Smooth muscle cell (in vitro differentiated cells): ENCODE measurements at regions not wholly inside any gene's neighbourhood (a gene's known extent, or its start where the extent isn't known, plus 50 kb on each side); places are given as distances from the start of the nearest gene placed in this dataset.

Experiments
- DNase-seq: peaks from one replicate; lab custom pipeline; 2025; ENCODE audit not compliant: unreplicated experiment; lab: John Stamatoyannopoulos, UW
- H2AFZ ChIP-seq: fragments of 200-600 bp; sonication (generic); 2 replicates; pipeline ENCODE4 v1.6.0; 2016; ENCODE audit warnings: antibody characterized with exemption, low read depth, mild to moderate bottlenecking
- H3F3A ChIP-seq: fragments of 200-600 bp; sonication (generic); 2 replicates; pipeline ENCODE4 v1.6.0; 2017; ENCODE audit warnings: antibody characterized with exemption, low read depth
- H3K27ac ChIP-seq: fragments of 200-600 bp; sonication (generic); 2 replicates; pipeline ENCODE4 v1.5.1; 2016; ENCODE audit warnings: low read depth, mild to moderate bottlenecking
- H3K27me3 ChIP-seq: fragments of 200-600 bp; sonication (generic); 2 replicates; pipeline ENCODE4 v1.6.1; 2016; ENCODE audit warnings: low read depth, mild to moderate bottlenecking
- H3K36me3 ChIP-seq: fragments of 200-600 bp; sonication (generic); 2 replicates; pipeline ENCODE4 v1.5.1; 2016; ENCODE audit warnings: low read depth
- H3K4me1 ChIP-seq: fragments of 200-600 bp; sonication (generic); 2 replicates; pipeline ENCODE4 v1.5.1; 2016; ENCODE audit warnings: low read depth
- H3K4me2 ChIP-seq: fragments of 200-600 bp; sonication (generic); 2 replicates; pipeline ENCODE4 v1.6.0; 2016; ENCODE audit warnings: mild to moderate bottlenecking
- H3K4me3 ChIP-seq: fragments of 200-600 bp; sonication (generic); 2 replicates; pipeline ENCODE4 v1.5.1; 2016; ENCODE audit warnings: mild to moderate bottlenecking
- H3K79me2 ChIP-seq: fragments of 200-600 bp; sonication (generic); 2 replicates; pipeline ENCODE4 v1.6.0; 2016; ENCODE audit warnings: low read depth, mild to moderate bottlenecking
- H3K9ac ChIP-seq: fragments of 200-600 bp; sonication (generic); 2 replicates; pipeline ENCODE4 v1.6.0; 2016; ENCODE audit warnings: low read depth
- H3K9me3 ChIP-seq: fragments of 200-600 bp; sonication (generic); replicated peaks from 2 replicates; pipeline ENCODE4 v1.5.1; 2016; ENCODE audit warnings: low read depth
- H4K20me1 ChIP-seq: fragments of 200-600 bp; sonication (generic); 2 replicates; pipeline ENCODE4 v1.6.0; 2016; ENCODE audit warnings: low read depth
- CTCF ChIP-seq: fragments of 200-600 bp; sonication (generic); IDR thresholded peaks from 2 replicates; pipeline ENCODE4 v1.5.1; 2017; ENCODE audit warnings: borderline replicate concordance, mild to moderate bottlenecking, antibody characterized with exemption; ENCODE audit not compliant: insufficient read depth, poor library complexity, severe bottlenecking
- WGBS: methylation state at CpG from one replicate; pipeline ENCODE4 v1.1.7; 2016; ENCODE audit warnings: low lambda C conversion rate; 5-methylcytosine and 5-hydroxymethylcytosine counted together

GRCh38 chr3:43872901-43873300, 182.2 kb downstream of the ABHD5 start:
- H3K4me2 ChIP-seq = peak overlapping the region; percentile 46
- no peaks in the 10 kb centered on the region for H3K9me3 ChIP-seq
- peak overlapping the region; percentile 82 for H2AFZ ChIP-seq
- H3F3A ChIP-seq = no peaks in the 10 kb centered on the region
- H3K27ac ChIP-seq = peak overlapping the region; percentile 12
- 45% methylated on average over 6 of the region's 6 CpGs for WGBS
- no peak overlapping the region for H3K9ac ChIP-seq
- H3K27me3 ChIP-seq = no peaks in the 10 kb centered on the region
- no peak overlapping the region for H3K4me3 ChIP-seq
- no peak for TF ChIP-seq CTCF
- DNase-seq = no peak
- H4K20me1 ChIP-seq = no peaks in the 10 kb centered on the region
- H3K4me1 ChIP-seq = no peaks in the 10 kb centered on the region
- no peaks in the 10 kb centered on the region for H3K36me3 ChIP-seq
- H3K79me2 ChIP-seq = no peaks in the 10 kb centered on the region

GRCh38 chr3:43873723-43874122, 183.0 kb downstream of the ABHD5 start:
- Histone ChIP-seq H2AFZ (no peak overlapping the region), H3K4me2 (no peak overlapping the region)

GRCh38 chr3:43874290-43874689, 183.6 kb downstream of the ABHD5 start:
- H3K27ac ChIP-seq = no peak overlapping the region
- no peak for TF ChIP-seq CTCF

More at GRCh38 chr3:43873723-43874122, 183.0 kb downstream of the ABHD5 start:
- Histone ChIP-seq H3F3A (no peaks in the 10 kb centered on the region), H3K36me3 (no peaks in the 10 kb centered on the region), H3K9me3 (no peaks in the 10 kb centered on the region), H3K27me3 (no peaks in the 10 kb centered on the region), H3K27ac (no peak overlapping the region), H3K4me1 (no peaks in the 10 kb centered on the region), H3K4me3 (no peak overlapping the region), H4K20me1 (no peaks in the 10 kb centered on the region), H3K79me2 (no peaks in the 10 kb centered on the region), H3K9ac (no peak overlapping the region)
- no peak for TF ChIP-seq CTCF
- DNase-seq = no peak
- 91% methylated on average over 7 of the region's 7 CpGs for WGBS

GRCh38 chr3:43874731-43875130, 184.0 kb downstream of the ABHD5 start:
- no peak for TF ChIP-seq CTCF
- H3K27ac ChIP-seq = no peak overlapping the region
- no peak for DNase-seq
- 96% methylated on average over 1 of the region's 1 CpG for WGBS
- no peak overlapping the region for H3K4me2 ChIP-seq
- no peaks in the 10 kb centered on the region for H3K9me3 ChIP-seq
- no peaks in the 10 kb centered on the region for H3K36me3 ChIP-seq
- H2AFZ ChIP-seq = no peak overlapping the region
- H3K9ac ChIP-seq = no peak overlapping the region
- H3K4me1 ChIP-seq = peaks cover 5% of the 10 kb centered on the region
- H4K20me1 ChIP-seq = no peaks in the 10 kb centered on the region
- no peak overlapping the region for H3K4me3 ChIP-seq
- no peaks in the 10 kb centered on the region for H3F3A ChIP-seq
- no peaks in the 10 kb centered on the region for H3K27me3 ChIP-seq
- H3K79me2 ChIP-seq = no peaks in the 10 kb centered on the region

More at GRCh38 chr3:43874290-43874689, 183.6 kb downstream of the ABHD5 start:
- H3K79me2 ChIP-seq = no peaks in the 10 kb centered on the region
- H3K36me3 ChIP-seq = no peaks in the 10 kb centered on the region
- H3K4me3 ChIP-seq = no peak overlapping the region
- H3K9me3 ChIP-seq = no peaks in the 10 kb centered on the region
- H3K4me2 ChIP-seq = no peak overlapping the region
- H3K4me1 ChIP-seq = peaks cover under 1% of the 10 kb centered on the region
- no peak for DNase-seq
- no peaks in the 10 kb centered on the region for H3F3A ChIP-seq
- no peak overlapping the region for H3K9ac ChIP-seq
- 83% methylated on average over 1 of the region's 1 CpG for WGBS
- no peak overlapping the region for H2AFZ ChIP-seq
- no peaks in the 10 kb centered on the region for H4K20me1 ChIP-seq
- no peaks in the 10 kb centered on the region for H3K27me3 ChIP-seq
